Spleen (tissue), 7 donors: ENCODE measurements at regions not wholly inside any gene's neighbourhood (a gene's known extent, or its start where the extent isn't known, plus 50 kb on each side); places are given as distances from the start of the nearest gene placed in this dataset.

Source experiments
- POLR2A ChIP-seq, 3 donors: fragments of 450-650 bp; IDR thresholded peaks; one replicate each; pipeline ENCODE4 v1.5.1; 2017; ENCODE audit warnings: antibody characterized with exemption in 3 of 3, mild to moderate bottlenecking in 1 of 3
- POLR2AphosphoS5 ChIP-seq, 3 donors: sonication (generic); formaldehyde crosslinking; IDR thresholded peaks; one replicate each; pipeline ENCODE4 v1.5.1; 2017; ENCODE audit warnings: antibody characterized with exemption in 3 of 3
- TF ChIP-seq, protein P1 (sequence below), 11 experiments: fragments of 200-600 bp in 7 of 11; fragments of 450-650 bp in 4 of 11; sonication (generic) in 4 of 11; IDR thresholded peaks in 8 of 11; conservative IDR thresholded peaks in 3 of 11; 1 replicate in 7 of 11; 2 replicates in 4 of 11; pipeline versions ENCODE4 v1.4.0 to v1.8.0; 2016 to 2021; ENCODE audit warnings: antibody characterized with exemption in 11 of 11, inconsistent platforms in 4 of 11, mild to moderate bottlenecking in 1 of 11
- donor health status: DM: no; HTN: no; CAD: no; lungs with moderate emphysema.
- donor health status: DM: no; HTN: no; CAD: no.
- donor health status: DM: no; HTN: no; CAD: no.

DNA sequence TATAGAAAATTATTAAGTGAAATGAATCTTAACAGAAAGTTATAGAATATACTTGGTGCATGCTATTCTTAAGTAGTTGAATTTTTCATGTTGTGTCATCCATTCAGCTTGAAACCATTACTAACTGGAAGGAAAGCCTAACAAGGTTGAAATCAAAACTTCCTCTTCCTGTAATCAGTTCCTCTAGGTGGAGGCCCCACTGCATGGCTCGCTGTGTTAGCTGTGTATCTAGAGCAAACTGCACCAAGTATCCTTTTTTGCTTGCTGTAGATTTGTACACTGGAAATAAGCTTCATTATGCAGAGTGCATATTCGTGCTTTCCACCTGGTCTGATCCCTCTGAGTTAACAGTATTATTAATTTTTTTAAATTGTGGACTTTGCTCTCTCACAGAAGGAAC, 1146.1 kb downstream of the EFNB2 start:
- TF ChIP-seq, protein P1, sequence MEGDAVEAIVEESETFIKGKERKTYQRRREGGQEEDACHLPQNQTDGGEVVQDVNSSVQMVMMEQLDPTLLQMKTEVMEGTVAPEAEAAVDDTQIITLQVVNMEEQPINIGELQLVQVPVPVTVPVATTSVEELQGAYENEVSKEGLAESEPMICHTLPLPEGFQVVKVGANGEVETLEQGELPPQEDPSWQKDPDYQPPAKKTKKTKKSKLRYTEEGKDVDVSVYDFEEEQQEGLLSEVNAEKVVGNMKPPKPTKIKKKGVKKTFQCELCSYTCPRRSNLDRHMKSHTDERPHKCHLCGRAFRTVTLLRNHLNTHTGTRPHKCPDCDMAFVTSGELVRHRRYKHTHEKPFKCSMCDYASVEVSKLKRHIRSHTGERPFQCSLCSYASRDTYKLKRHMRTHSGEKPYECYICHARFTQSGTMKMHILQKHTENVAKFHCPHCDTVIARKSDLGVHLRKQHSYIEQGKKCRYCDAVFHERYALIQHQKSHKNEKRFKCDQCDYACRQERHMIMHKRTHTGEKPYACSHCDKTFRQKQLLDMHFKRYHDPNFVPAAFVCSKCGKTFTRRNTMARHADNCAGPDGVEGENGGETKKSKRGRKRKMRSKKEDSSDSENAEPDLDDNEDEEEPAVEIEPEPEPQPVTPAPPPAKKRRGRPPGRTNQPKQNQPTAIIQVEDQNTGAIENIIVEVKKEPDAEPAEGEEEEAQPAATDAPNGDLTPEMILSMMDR (IDR thresholded peaks at IDR 0.05 in 8 of 11, conservative IDR thresholded peaks at IDR 0.05 in 3 of 11): no peak
- TF ChIP-seq POLR2AphosphoS5 (IDR thresholded peaks at IDR 0.05): no peak
- TF ChIP-seq POLR2A (IDR thresholded peaks at IDR 0.05): no peak
